ENCODE measurements at regions not wholly inside any gene's neighbourhood (a gene's known extent, or its start where the extent isn't known, plus 50 kb on each side); places are given as distances from the start of the nearest gene placed in this dataset.

DNA sequence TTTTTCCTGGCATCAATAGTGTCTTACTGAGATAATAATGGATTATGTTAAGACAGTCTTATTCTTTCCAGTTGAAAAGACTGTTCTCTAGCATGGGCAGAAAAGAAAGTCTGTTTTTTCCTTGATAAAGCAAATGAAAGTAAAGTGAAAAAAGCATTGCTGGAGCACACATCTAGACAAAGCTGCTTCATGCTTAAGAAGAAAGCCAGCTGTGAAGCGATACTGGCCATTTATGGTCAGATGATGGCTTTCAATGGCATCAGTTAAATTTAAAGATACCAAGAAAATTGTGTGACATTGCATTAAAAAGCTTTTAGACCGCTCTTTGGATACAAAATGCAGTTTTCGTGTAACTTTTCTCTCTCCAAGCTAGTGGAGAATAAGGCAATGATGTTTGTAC, 242.1 kb upstream of the TRAM1L1 start:
- no peak for DNase-seq

DNA sequence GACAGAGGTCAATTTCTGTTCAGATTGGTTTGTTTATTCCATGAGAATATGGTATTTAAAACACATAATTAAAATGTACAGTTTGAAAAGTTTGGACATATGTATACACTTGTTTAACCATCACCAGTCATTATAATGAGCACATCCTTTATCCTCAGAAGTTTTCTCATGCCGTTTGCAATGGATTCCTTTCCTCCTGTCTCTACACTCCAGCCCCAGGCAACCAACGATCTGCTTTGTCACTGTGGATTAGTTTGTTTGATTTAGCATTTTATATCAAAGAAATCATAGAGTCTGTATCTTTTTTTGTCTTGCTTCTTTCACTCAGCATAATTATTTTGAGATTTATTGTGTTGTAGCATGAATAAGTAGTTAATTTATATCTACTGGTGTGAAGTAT, 243.0 kb upstream of the TRAM1L1 start:
- DNase-seq = no peak

DNA sequence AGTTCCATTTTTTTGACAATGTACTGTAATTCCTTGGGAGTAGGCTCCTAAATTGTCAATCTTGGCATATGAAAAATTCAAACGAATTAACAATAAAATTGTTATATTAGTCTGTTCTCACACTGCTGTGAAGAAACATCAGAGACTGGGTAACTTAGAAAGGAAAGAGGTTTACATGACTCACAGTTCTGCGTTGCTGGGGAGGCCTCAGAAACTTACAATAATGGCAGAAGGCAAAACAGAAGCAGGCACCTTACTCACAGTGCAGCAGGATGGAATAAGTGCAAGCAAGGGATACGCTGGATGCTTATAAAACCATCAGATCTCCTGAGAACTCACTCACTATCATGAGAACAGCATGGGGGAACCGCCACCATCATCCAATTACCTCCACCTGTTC, 246.4 kb upstream of the TRAM1L1 start:
- DNase-seq = no peak

DNA sequence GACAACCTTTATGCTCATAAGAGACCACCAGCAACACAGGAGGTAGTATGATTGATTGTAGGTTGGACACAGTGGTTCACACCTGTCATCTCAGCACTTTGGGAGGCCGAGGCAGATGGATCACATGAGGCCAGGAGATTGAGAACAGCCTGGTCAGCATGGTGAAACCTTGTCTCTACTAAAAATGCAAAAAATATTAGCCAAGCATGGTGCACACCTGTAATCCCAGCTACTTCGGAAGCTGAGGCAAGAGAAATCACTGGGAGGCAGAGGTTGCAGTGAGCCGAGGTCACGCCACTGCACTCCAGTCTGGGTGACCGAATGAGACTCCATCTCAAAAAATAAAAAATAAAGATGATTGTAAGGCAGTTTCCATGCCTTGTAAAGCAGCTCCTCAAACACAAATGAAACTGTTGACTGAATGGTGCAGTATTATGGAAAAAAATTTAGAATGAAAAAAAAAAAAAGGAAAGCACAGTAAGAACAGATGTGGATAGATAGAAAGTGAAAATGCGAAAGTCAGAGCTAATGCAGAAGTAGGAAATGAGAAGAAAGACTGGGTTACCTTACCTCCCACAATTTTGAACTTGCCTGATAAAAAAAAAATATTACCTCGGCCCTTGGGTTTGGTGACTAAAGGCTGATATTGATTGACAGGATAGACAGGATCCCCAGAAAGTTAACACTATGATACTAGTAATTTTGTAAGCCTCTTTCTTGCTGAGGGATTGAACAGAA, 249.2 kb upstream of the TRAM1L1 start:
- DNase-seq = no peak

DNA sequence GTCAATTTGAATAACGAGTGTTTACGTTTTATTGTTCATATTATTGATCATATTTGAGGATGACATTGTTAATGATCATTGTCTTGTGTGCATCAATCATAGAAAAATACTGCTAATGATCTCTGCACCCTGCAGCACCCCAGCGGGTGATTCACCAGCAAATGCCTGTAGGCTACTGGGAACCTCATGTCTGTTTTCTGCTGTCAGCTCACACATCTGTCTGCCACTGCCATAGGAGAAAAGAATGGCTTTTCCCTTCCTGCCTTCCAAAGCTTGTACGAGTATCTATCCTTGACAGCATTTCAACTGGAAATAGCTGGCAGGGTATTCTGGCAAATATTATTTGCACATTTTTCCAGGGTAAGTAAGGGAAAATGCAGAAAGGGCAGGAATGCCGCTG, 272.1 kb upstream of the TRAM1L1 start:
- DNase-seq = peak; percentile 55

DNA sequence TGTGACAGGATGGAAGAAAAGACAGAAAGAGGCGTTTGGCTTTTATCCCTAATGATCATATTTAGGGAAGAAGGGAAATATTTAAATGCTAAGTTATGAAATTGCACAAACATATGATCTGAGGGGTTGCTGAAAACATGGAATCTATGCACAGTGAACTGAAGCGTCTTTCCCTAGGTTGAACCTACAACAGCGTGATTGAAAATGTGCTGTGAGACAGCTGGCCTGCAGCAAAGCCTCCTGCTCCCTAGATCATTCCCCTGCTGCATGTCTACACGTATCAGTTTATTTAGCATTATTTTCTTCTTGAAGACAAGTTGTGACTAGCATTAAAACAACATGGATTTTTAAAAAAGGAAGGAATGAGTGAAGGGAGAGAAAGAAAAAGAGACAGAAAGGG, 272.5 kb upstream of the TRAM1L1 start:
- DNase-seq = no peak

DNA sequence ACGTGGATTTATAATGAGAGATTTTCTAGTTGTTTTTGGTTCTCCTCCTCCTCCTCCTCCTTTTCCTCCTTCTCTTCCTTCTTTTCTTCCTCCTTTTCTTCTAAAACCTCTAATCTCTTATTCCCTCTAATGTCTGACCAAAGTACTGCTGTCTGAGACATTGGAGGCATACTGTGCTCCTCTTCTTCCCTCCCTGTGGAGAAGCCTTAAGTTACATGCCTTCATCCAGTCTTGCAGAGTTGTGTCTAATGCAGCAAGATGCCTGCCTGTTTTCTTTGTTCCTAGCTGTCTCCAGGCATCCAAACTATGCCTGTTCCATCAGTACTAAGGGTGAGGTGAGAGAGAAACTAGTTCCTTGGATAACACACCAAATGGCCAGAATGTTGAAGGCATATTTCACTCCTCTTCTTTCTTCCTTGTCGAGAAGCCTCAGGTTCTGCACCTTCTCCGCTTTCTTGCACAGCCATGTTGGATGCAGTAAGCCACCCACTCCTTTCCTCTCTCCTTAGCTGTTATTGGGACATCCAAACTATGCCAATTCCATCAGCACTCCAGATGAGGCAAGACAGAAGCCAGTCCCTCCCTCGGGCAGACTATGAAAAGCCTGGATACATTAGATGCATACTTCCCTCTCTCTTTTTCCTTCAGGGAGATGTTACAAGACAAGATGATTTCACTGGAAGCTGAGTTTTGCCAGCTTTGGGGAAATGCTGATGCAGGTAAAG, 285.7 kb upstream of the TRAM1L1 start:
- DNase-seq = peak; percentile 58

DNA sequence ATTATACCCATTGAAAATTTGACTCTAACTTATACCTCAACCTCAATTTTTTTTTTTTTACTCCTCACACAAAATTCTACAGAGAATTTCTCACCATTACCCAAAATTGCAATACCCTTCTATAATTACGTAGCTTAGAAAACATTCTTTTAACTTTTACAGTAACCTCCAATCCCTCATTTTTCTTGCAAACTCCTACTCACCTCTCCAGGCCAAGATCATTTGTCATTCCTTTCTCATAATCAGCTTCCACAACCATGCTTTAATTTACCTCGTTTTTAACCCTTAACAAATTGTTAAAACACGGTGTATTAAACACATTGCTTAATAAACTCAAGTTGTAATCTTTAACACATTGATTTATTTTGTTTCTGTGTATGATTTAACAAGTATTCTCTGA, 289.7 kb upstream of the TRAM1L1 start:
- no peak for DNase-seq

DNA sequence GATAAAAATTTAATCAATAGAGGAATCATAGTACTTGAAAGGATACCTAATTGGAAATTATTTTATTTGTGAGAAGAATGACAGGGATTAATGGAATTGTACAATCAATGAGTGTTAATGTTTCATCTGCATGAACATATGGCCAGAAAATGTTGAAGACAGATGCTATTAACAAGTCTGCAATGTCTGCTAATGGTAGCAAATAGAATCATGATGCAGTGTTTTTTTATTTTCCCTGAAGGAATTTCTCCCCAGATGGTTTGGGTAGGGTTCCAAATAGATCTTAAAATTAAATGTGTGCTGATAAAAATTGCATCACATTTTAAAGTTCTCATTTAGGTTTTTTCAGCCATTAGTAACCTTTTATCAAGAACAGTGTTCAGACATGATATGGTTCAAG, 291.3 kb upstream of the TRAM1L1 start:
- DNase-seq = no peak

DNA sequence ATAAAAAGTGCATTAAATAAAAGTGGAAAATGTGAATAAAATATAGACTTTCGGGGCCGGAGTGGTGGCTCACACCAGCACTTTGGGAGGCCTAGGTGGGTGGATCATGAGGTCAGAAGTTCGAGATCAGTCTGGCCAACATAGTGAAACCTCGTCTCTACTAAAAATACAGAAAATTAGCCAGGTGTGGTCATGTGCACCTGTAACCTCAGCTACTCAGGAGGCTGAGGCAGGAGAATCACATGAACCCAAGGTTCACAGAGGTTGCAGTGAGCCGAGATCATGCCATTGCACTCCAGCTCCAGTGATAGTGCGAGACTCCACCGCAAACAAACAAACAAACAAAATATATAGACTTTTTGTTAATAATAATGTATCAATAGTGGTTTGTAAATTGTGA, 293.6 kb upstream of the TRAM1L1 start:
- no peak for DNase-seq

DNA sequence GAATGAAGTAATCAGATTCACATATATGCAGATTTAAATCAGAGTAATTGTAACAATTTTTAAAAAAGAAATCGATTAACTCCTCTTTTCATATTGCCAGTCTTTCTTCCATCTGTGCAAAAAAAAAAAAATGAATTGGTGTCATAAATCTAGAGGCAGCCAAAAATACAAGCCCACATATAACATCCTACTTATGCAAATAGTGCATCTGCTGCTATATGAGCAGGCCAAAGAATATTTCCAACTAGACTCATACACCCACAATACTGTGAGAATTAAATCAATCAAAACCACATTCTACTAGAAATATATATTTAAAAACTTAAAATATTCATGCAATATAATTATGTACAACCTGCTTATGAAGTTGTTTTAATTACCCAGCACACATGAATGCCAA, 298.1 kb upstream of the TRAM1L1 start:
- DNase-seq = no peak

DNA sequence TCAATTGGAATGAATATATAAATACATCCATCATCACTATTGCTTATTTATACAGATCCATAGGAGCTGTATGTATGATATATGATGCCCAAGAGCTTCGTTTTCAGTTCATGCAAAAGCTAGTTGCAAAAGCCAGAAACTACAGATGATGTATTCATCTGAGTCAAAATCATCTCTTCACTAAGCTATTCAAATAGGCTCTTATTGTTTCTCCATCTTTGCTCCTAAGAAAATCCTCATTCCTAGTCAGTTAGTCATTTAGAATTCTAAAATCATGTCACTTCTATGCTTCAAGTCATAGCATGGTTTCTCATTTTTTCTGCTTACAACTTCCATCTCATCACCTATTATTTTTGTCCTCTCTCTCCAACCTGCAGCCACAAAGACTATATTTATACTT, 300.1 kb upstream of the TRAM1L1 start:
- DNase-seq = no peak

DNA sequence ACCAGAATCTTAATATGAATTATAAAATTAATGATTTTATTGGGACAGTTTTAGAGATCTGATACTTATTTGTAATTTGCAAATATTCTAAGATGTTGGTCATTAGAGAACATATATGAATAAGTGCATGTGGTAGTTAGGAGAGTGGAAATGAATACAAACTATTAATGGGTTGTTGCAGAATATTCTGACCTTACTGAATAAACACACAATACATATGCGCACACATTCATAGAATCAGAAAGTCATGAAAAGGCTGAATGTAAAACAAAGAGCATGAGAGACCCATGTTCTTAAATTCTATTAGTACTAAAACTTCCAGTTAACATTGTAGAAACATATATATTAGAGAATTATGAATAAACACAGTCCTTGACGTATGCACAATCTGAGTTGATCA, 301.7 kb upstream of the TRAM1L1 start:
- no peak for DNase-seq

DNA sequence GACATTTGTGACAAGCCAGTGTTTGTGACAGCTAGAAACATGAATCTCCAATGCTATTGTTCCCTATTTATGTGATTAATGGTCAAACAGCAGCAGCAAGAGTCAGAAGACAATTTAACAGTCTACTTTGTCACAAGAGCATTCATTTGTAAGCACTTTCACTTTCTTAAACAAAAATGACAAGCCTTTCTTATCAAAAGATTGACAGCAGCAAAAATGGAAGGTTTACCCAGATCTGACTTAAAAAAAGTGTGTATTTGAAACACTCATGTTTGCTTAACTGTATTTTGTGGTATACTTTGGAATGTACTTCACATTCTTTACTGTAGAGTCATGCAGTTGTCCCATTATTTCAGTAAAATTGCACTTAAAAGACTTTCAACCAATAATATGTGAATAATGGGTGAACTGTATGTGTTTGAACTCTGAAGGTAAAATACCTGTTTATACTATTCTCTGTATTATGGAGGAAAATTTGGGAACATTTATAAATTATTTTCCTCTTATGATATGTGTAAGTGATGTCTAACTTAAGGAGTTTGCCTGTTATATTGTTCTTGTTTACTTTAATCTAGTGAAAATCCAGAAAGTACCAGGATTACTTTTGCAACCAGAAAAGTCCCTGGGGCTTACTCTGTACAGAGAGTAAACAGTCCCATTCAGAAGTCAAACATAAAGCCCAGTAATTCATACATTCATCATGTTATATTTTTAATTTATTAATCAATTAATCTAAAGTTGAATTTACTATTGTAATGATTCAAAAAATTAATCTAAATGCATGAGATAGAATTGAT, 314.9 kb upstream of the TRAM1L1 start:
- DNase-seq = no peak

DNA sequence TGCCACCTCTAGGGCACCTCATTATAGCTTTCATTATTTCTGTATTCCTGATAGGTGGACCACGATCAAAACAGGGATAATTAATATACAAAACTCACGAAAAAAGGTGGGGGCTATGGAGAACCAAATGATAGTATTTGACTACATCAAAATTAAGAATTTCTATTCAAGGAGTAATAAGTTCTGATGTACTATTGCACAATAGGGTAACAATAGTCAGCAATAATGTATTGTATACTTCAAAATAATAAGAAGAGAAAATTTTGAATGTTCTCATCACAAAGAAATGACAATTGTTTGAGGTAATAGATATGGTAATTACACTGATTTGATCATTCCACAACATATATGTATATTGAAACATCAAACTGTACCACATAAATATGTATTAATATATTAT, 327.3 kb upstream of the TRAM1L1 start:
- DNase-seq = no peak

DNA sequence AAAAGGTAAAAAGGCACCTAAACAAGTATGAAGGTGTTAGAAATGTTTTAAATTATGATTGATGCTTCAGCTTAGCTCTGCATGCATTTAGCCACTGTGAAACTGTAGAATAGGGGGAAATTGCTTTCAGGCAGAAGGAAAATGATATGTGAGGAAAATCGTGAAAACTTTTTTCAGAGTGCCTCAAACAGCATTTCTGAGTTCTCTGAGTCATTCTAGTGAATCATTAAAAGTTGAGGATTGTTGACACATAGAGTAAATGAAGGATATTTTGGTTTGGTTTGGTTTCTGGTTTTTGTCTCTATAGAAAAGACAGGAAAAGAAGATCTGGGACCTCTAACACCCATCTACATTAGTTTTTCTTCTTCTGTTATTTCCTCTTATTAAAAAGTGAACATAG, 332.5 kb upstream of the TRAM1L1 start:
- no peak for DNase-seq

DNA sequence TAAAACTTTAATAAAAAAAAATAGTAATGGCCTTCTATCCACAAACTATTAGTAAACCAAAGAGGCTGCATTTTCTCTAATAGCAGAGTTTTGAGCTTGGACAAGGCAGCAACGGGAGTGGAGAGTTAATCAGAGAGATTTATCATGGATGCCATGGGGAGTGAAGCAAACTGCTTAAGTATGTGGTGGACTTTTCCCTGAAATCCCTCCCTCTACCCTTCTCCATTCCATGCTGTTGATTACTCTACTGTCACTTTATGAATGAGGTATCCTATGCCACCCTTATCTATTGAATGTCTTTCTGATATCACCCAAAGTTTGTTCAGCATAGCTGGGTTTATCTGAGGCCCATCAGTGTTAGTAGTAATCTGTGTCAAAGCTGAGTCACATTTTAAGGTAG, 335.6 kb upstream of the TRAM1L1 start:
- no peak for DNase-seq

DNA sequence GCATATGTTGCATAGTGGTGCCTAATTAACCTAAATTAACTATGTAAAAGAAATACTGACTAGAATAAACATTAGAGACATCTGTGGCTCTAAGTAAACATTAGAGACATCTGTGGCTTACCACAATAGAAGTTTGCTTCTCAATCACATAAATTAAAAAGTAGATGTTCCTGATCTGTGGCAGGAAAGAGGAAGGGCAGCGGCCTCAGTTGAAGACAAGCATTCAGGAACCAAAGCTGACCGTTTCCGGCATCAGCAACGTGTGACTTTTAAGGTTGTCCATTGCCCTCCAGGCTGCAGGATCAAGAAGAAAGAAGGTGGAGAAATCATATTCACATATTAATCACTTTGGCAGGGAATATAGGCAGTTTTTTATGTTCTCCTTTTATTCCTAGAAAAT, 336.3 kb upstream of the TRAM1L1 start:
- DNase-seq = no peak

DNA sequence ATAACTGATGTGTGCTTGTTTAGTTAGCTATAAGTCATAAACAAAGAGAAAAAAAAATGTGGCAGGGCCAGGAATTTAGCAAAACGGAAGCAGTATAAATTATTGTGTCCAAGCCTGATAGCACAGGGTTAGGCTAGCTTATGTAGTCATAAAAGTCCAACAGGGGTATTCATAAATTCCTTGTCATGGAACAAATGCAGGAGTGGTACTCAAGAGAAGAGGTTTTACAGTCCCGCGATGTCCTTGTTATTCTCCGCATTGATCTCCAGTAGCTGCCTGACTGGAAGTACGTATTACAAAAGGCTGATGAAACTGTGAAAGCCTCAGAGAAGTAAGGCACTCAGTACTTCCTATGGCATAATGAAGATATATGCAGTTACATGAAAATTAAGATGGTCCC, 336.9 kb upstream of the TRAM1L1 start:
- no peak for DNase-seq

DNA sequence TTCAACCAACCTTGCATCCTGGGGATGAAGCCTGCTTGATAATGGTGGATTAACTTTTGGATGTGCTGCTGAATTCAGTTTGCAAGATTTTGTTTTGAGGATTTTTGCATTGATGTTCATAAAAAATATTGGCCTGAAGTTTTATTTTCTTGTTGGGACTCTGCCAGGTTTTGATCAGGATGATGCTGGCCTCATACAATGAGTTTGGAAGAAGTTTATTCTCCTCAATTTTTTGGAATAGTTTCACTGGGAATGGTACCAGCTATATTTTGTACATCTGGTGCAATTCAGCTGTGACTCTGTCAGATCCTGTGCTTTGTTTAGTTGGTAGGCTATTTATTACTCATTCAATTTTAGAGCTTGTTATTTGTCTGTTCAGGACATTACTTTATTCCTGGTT, 340.3 kb upstream of the TRAM1L1 start:
- DNase-seq = no peak

DNA sequence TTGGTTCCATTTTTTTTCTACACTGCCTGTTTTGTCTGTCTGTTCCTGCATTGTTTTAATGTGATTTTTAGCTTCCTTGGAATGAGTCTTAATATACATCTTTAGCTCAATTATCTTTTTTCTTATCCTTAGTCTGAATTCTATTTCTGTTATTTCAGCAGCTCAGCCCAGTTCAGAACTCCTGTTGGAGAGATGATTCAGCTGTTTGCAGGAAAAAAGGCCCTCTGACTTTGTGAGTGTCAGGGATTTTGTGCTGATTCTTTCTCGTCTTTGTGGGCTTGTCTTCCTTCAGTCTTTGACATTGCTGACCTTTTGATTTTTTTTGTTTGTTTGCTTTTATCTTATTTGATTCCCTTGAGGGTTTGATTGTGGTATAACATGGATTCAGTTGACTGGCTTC, 343.2 kb upstream of the TRAM1L1 start:
- no peak for DNase-seq

DNA sequence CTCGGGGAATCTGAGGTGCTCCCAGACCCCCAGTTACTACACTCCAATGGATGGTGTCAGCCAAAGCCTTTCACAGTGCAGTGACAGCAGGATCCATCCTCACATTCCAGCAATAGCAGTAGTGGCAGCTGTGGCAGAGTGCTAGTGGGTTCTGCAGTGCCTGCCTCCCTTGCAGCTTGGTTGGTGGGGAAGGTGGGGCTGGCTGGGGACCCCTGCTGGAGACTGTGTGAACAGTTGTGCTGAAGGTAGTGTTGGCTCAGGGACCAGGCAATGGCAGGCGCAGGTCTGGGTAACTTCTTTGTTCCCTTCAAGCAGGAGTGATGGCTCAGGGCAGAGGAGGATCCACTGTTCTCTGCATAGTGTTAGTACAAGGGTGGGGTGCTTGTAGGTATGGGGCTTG, 343.7 kb upstream of the TRAM1L1 start:
- no peak for DNase-seq

DNA sequence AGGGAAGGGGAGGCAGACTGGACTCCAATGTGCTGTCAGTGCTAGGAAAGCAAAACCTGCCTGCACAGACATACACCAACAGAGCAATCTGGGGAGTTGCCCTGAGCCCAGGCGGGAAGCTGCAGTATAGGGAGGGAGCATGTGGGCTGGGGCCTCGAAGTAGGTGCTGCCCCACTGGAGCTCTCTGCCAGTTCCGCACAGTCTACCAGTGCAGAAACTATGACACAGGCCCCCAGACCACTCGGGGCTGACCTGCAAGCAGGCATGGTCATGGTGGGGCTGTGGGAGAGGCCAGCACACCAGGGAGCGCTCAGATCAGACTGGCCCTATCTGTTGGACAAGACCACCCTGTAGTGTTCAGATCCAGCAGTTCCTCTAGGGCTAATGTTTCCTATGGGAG, 344.1 kb upstream of the TRAM1L1 start:
- no peak for DNase-seq

DNA sequence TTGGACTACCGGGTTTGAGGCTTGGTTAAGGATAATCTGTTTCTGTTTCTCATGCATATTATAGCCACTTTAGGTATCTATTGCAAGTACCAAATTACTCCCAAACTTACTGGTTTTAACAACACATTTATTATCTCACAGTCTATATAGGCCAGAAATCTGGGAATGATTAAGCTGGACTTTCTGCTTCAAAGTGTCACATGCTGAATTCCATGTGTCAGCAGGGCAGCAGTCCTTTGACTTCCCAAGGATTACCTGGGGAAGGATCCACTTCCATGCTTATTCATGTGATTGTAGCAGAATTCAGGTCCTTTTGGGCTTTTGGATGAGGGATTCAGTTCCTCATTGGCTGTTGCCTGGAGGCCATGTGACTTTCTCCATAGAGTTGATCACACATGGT, 349.0 kb upstream of the TRAM1L1 start:
- DNase-seq = no peak

Data from islet precursor cell (in vitro differentiated cells).